ENCODE measurements at regions not wholly inside any gene's neighbourhood (a gene's known extent, or its start where the extent isn't known, plus 50 kb on each side); places are given as distances from the start of the nearest gene placed in this dataset.
A peak's percentile ranks its signal among the peaks of the same experiment; 100 is the strongest.

GRCh38 chr13:33744589-33745369, 73.2 kb upstream of the RFC3 start:
- no peak overlapping the region for H2AK9ac ChIP-seq (replicated peaks; ENCODE audit: low read depth, low read length, poor library complexity)
- no peaks in the 10 kb centered on the region for H4K20me1 ChIP-seq (ENCODE audit: insufficient read depth, low read length)
- dilution Hi-C loops (cut with HindIII; ENCODE audit: low sequenced_read_pairs, unreplicated experiment), result no loop called here
- no peak overlapping the region for H3K56ac ChIP-seq (ENCODE audit: extremely low read depth, insufficient read depth, low read length)
- in situ Hi-C loops (cut with MboI; ENCODE audit: low sequenced_read_pairs), result no loop called here
- DNase-seq (no peak), ATAC-seq (ENCODE audit: low read depth) (peak; percentile 80)
- H2BK5ac ChIP-seq (ENCODE audit: low read depth, low read length, poor library complexity, severe bottlenecking), result no peak overlapping the region
- POLR2A ChIA-PET (ENCODE audit: unreplicated experiment), result no interaction called here
- no peak overlapping the region for H3K14ac ChIP-seq (replicated peaks; ENCODE audit: low read depth, low read length)
- H4K5ac ChIP-seq (ENCODE audit: low read depth, low read length), result no peak overlapping the region
- no peak overlapping the region for H2AK5ac ChIP-seq (ENCODE audit: low read depth, low read length)
- H3K27ac ChIP-seq (ENCODE audit: insufficient read depth, low read length), result no peak overlapping the region
- H4K8ac ChIP-seq (ENCODE audit: low read depth in 2 of 2, low read length in 2 of 2), result peak overlapping the region in 1 of 2 experiments; percentile 17; a peak in 1 of 4 replicates
- H2BK20ac ChIP-seq (ENCODE audit: low read depth, low read length), result no peak overlapping the region
- H3K4me2 ChIP-seq (ENCODE audit: low read depth, low read length), result no peak overlapping the region
- H3K4me3 ChIP-seq (ENCODE audit: insufficient read depth, low read depth, low read length), result no peak overlapping the region
- no CpG with 5 or more reads among the region's 3 CpGs for WGBS, 2 experiments (ENCODE audit: extremely low coverage in 2 of 2, insufficient read length in 1 of 2)
- no peak overlapping the region for H2AFZ ChIP-seq (replicated peaks; ENCODE audit: low read length, poor library complexity)
- CTCF ChIA-PET, result no interaction called here
- H3K4me1 ChIP-seq (ENCODE audit: control insufficient read depth, insufficient read depth, low read length), result no peaks in the 10 kb centered on the region
- no TSS peak for BruUV-seq (replicated peaks)
- no peak overlapping the region for H4K91ac ChIP-seq (ENCODE audit: insufficient read depth, low read depth, low read length)
- H3K4ac ChIP-seq (ENCODE audit: low read depth, low read length), result no peak overlapping the region
- no peak overlapping the region for H3K9ac ChIP-seq (ENCODE audit: low read depth, low read length)
- TF ChIP-seq MXI1 (IDR thresholded peaks at IDR 0.05; ENCODE audit: borderline replicate concordance, low read depth, low read length), result no peak
- TF ChIP-seq RCOR1 (IDR thresholded peaks at IDR 0.05; ENCODE audit: insufficient replicate concordance, low read length), result no peak
- no peak overlapping the region for H2BK15ac ChIP-seq (ENCODE audit: low read depth, low read length)
- no peaks in the 10 kb centered on the region for H3K9me3 ChIP-seq (ENCODE audit: control insufficient read depth, insufficient read depth, low read length)
- H2BK120ac ChIP-seq (ENCODE audit: low read depth, low read length), result no peak overlapping the region
- H3K27me3 ChIP-seq (ENCODE audit: control insufficient read depth, insufficient read depth, low read length), result peaks cover 7% of the 10 kb centered on the region
- no peaks in the 10 kb centered on the region for H3K36me3 ChIP-seq (ENCODE audit: control insufficient read depth, insufficient read depth, low read length)
- H3K9me1 ChIP-seq (ENCODE audit: insufficient read depth, low read length), result no peaks in the 10 kb centered on the region
- no peak overlapping the region for H3K18ac ChIP-seq (ENCODE audit: low read depth, low read length)
- intact Hi-C loops (cut with micrococcal nuclease), result no loop called here
- no peaks in the 10 kb centered on the region for H3K79me1 ChIP-seq (ENCODE audit: low read depth in 1 of 2, low read length in 2 of 2)
- H3K23ac ChIP-seq (ENCODE audit: low read depth, low read length), result no peak overlapping the region

All from IMR-90 (cell line).